ENCODE measurements at regions not wholly inside any gene's neighbourhood (a gene's known extent, or its start where the extent isn't known, plus 50 kb on each side); places are given as distances from the start of the nearest gene placed in this dataset.
"Not testable (repeated sequence)": the region's sequence is repeated elsewhere in the genome, so short reads cannot be mapped to it uniquely, and the experiment has no call there.

GRCh38 chr1:195731385-195731784 is 876.9 kb downstream of the KCNT2 start:
- Mint-ChIP-seq H3K4me1 (ENCODE audit: low read depth) (no peaks in the 10 kb centered on the region), H3K36me3 (no peaks in the 10 kb centered on the region), H3K27ac (no peak overlapping the region), H3K4me3 (no peak overlapping the region), H3K9me3 (ENCODE audit: low read depth) (no peaks in the 10 kb centered on the region), H3K27me3 (no peaks in the 10 kb centered on the region)

- Mint-ChIP-seq H3K4me1 (ENCODE audit: low read depth) (no peaks in the 10 kb centered on the region), H3K27me3 (no peaks in the 10 kb centered on the region), H3K27ac (no peak overlapping the region), H3K9me3 (ENCODE audit: low read depth) (no peaks in the 10 kb centered on the region), H3K4me3 (no peak overlapping the region), H3K36me3 (no peaks in the 10 kb centered on the region)
These were observed 884.4 kb downstream of the KCNT2 start for GRCh38 chr1:195723796-195724194.

- not testable (repeated sequence) for H3K36me3 Mint-ChIP-seq; H3K27me3 Mint-ChIP-seq; H3K9me3 Mint-ChIP-seq (ENCODE audit: low read depth); H3K4me3 Mint-ChIP-seq; H3K4me1 Mint-ChIP-seq (ENCODE audit: low read depth); H3K27ac Mint-ChIP-seq
These were observed 885.1 kb downstream of the KCNT2 start for GRCh38 chr1:195722852-195723795.

DNA sequence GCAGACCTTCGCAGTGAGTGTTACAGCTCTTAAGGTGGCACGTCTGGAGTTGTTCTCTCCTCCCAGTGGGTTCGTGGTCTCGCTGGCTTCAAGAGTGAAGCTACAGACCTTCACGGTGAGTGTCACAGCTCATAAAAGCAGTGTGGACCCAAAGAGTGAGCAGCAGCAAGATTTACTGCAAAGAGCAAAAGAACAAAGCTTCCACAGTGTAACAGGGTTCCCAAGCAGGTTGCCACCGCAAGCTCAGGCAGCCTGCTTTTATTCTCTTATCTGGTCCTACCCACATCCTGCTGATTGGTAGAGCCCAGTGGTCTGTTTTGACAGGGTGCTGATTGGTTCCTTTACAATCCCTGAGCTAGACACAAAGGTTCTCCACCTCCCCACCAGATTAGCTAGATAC is 886.1 kb downstream of the KCNT2 start:
- H3K4me3 Mint-ChIP-seq; H3K27ac Mint-ChIP-seq; H3K27me3 Mint-ChIP-seq; H3K4me1 Mint-ChIP-seq (ENCODE audit: low read depth); H3K9me3 Mint-ChIP-seq (ENCODE audit: low read depth); H3K36me3 Mint-ChIP-seq: not testable (repeated sequence)

DNA sequence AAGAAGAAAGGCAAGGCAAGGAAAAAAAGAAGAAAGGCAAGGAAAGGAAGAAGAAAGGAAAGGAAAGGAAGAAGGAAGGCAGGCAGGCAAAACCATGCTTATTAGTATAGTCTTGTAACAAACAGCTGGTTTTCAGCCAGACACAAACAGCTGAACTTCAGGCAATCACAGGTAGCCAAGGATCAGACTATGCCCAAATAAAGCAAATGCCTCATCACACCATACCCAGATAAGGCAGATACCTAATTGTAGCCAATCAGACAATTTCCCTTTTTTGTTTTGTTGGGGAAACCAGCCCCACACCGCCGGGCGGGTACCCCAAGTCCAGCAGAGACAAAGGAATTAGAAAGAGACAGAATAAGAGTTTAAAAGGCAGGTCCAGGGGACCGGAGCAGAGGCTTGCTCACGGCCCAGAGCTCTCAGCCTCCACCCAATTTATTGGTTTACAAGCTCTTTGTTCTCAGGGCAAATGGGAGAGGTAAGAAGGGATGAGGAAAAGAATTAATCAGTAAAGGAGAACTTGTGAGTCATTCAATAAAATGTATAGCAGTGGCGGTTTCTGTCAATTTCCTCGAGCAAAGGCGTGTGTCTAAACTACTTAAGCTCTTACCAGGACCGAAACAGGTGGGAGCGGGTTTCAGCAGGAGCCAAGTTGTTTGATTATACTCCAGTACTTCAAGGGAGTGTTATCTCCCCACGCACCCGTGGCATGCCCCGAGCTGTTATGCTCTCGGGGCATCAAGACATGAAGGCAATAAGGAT is 886.8 kb downstream of the KCNT2 start:
- Mint-ChIP-seq H3K4me3 (no peak overlapping the region), H3K27me3 (no peaks in the 10 kb centered on the region), H3K27ac (no peak overlapping the region), H3K9me3 (ENCODE audit: low read depth) (no peaks in the 10 kb centered on the region), H3K4me1 (ENCODE audit: low read depth) (no peaks in the 10 kb centered on the region), H3K36me3 (no peaks in the 10 kb centered on the region)

- Mint-ChIP-seq H3K36me3 (no peaks in the 10 kb centered on the region), H3K9me3 (ENCODE audit: low read depth) (no peaks in the 10 kb centered on the region), H3K27ac (no peak overlapping the region), H3K27me3 (no peaks in the 10 kb centered on the region), H3K4me3 (no peak overlapping the region), H3K4me1 (ENCODE audit: low read depth) (no peaks in the 10 kb centered on the region)
These were observed 890.6 kb downstream of the KCNT2 start for GRCh38 chr1:195717651-195718050.

GRCh38 chr1:195715652-195716051 is 892.6 kb downstream of the KCNT2 start:
- Mint-ChIP-seq H3K27ac (no peak overlapping the region), H3K9me3 (ENCODE audit: low read depth) (no peaks in the 10 kb centered on the region), H3K27me3 (no peaks in the 10 kb centered on the region), H3K36me3 (no peaks in the 10 kb centered on the region), H3K4me3 (no peak overlapping the region), H3K4me1 (ENCODE audit: low read depth) (no peaks in the 10 kb centered on the region)

- H3K27ac Mint-ChIP-seq = no peak overlapping the region
- no peaks in the 10 kb centered on the region for H3K27me3 Mint-ChIP-seq
- no peaks in the 10 kb centered on the region for H3K4me1 Mint-ChIP-seq (ENCODE audit: low read depth)
- H3K9me3 Mint-ChIP-seq (ENCODE audit: low read depth) = no peaks in the 10 kb centered on the region
- no peak overlapping the region for H3K4me3 Mint-ChIP-seq
- no peaks in the 10 kb centered on the region for H3K36me3 Mint-ChIP-seq
These were observed 894.0 kb downstream of the KCNT2 start for GRCh38 chr1:195714248-195714647.

GRCh38 chr1:195709821-195710220 is 898.4 kb downstream of the KCNT2 start:
- no peak overlapping the region for H3K4me3 Mint-ChIP-seq
- no peaks in the 10 kb centered on the region for H3K9me3 Mint-ChIP-seq (ENCODE audit: low read depth)
- no peaks in the 10 kb centered on the region for H3K27me3 Mint-ChIP-seq
- no peak overlapping the region for H3K27ac Mint-ChIP-seq
- H3K4me1 Mint-ChIP-seq (ENCODE audit: low read depth) = no peaks in the 10 kb centered on the region
- H3K36me3 Mint-ChIP-seq = no peaks in the 10 kb centered on the region

DNA sequence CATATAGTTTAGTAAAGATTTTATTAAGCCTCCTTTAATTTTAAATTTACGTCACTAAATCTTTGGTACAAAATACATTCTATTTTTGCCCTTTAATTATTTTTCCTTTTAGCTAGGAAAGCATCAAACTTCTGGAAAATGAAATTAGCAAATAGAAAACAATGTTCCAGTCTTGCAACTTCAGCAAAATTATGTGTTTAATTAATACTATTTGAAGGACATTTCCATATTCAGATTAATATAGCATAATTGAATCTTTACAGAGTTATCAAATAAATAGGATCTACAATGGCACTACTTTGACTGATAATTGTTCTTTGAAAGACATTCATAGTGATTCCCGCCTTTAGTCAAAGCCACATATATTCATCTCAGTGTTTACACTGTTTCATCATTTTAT is 904.2 kb downstream of the KCNT2 start:
- H3K4me3 Mint-ChIP-seq = no peak overlapping the region
- H3K4me1 Mint-ChIP-seq (ENCODE audit: low read depth) = no peaks in the 10 kb centered on the region
- H3K9me3 Mint-ChIP-seq (ENCODE audit: low read depth) = peaks cover 3% of the 10 kb centered on the region
- no peaks in the 10 kb centered on the region for H3K36me3 Mint-ChIP-seq
- no peak overlapping the region for H3K27ac Mint-ChIP-seq
- no peaks in the 10 kb centered on the region for H3K27me3 Mint-ChIP-seq

GRCh38 chr1:195701149-195701548 is 907.1 kb downstream of the KCNT2 start:
- no peaks in the 10 kb centered on the region for H3K4me1 Mint-ChIP-seq (ENCODE audit: low read depth)
- H3K27ac Mint-ChIP-seq = no peak overlapping the region
- H3K4me3 Mint-ChIP-seq = no peak overlapping the region
- H3K9me3 Mint-ChIP-seq (ENCODE audit: low read depth) = peaks cover 9% of the 10 kb centered on the region
- H3K36me3 Mint-ChIP-seq = no peaks in the 10 kb centered on the region
- H3K27me3 Mint-ChIP-seq = no peaks in the 10 kb centered on the region

DNA sequence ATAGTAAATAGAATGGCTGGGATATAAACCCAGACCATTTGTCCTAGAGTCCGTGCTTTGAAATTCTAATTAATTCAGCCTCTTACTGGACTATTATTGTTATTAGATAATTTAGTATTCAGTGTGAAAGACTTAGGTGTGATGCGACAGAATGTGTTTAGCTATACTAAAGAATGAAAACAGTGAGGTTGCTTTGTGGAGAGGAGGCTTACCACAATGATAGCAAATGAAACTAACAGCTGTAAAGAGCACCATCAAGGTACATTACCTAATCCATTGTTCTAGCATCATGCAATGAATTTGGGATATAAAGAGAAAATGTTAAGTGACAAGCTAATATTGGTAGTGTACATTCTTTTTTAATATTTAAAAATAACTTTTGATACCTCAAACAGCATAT is 911.1 kb downstream of the KCNT2 start:
- Mint-ChIP-seq H3K4me3 (no peak overlapping the region), H3K4me1 (ENCODE audit: low read depth) (no peaks in the 10 kb centered on the region), H3K9me3 (ENCODE audit: low read depth) (peaks cover 6% of the 10 kb centered on the region), H3K36me3 (no peaks in the 10 kb centered on the region), H3K27me3 (no peaks in the 10 kb centered on the region), H3K27ac (no peak overlapping the region)

DNA sequence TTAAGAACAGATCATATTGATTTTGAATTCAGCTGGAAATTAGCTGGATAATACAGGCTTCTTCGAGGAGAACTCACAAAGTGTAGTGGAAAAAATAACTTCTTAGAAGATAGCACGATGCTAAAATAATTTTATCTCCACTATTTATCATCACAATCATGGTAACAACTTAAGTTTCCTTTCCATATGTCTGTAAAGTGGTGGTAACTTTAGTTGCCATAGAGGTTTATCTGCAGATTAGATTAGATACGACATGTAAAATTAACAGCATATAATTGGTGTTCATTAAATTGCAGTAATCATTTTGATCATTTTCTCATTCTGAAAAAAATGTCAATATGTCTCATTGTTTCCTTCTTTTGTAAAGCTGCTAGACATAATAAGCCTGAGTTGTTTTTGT is 921.5 kb downstream of the KCNT2 start:
- Mint-ChIP-seq H3K4me3 (no peak overlapping the region), H3K27ac (no peak overlapping the region), H3K27me3 (no peaks in the 10 kb centered on the region), H3K4me1 (ENCODE audit: low read depth) (no peaks in the 10 kb centered on the region), H3K9me3 (ENCODE audit: low read depth) (no peaks in the 10 kb centered on the region), H3K36me3 (no peaks in the 10 kb centered on the region)

DNA sequence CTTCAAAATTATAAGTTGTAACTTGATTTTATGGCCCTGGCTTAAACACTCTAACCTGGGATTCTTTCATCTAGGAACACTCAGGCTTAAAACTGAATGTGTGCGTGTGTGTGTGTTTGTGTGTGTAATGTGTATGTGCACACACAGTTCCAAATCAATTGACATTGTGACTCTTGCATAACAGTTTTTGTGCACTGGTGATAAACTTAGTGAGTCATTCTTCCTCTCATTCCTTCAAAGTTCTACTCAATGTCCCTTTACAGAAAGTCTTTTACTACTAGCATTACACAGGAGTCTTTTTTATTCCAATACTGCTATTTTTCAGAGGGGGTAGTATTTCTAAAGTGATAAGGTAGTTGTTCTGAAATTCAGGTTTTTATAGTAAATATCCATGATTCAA is 943.6 kb downstream of the KCNT2 start:
- no peak overlapping the region for H3K27ac Mint-ChIP-seq
- H3K4me1 Mint-ChIP-seq (ENCODE audit: low read depth) = no peaks in the 10 kb centered on the region
- H3K9me3 Mint-ChIP-seq (ENCODE audit: low read depth) = peaks cover 10% of the 10 kb centered on the region
- H3K36me3 Mint-ChIP-seq = no peaks in the 10 kb centered on the region
- no peak overlapping the region for H3K4me3 Mint-ChIP-seq
- H3K27me3 Mint-ChIP-seq = no peaks in the 10 kb centered on the region

GRCh38 chr1:195663549-195664280 is 944.5 kb downstream of the KCNT2 start:
- Mint-ChIP-seq H3K27ac (no peak overlapping the region), H3K4me3 (no peak overlapping the region)

More at GRCh38 chr1:195663549-195664280, 944.5 kb downstream of the KCNT2 start:
- Mint-ChIP-seq H3K27me3 (no peaks in the 10 kb centered on the region), H3K4me1 (ENCODE audit: low read depth) (no peaks in the 10 kb centered on the region), H3K36me3 (no peaks in the 10 kb centered on the region), H3K9me3 (ENCODE audit: low read depth) (peaks cover 10% of the 10 kb centered on the region)

Measured in activated naive CD8-positive, alpha-beta T cell (primary cell).